ENCODE measurements at regions not wholly inside any gene's neighbourhood (a gene's known extent, or its start where the extent isn't known, plus 50 kb on each side); places are given as distances from the start of the nearest gene placed in this dataset.

GRCh38 chr13:66071608-66072007, 1158.5 kb downstream of the PCDH9 start:
- DNase-seq (ENCODE audit: low read depth) = no peak

GRCh38 chr13:66071029-66071428, 1159.1 kb downstream of the PCDH9 start:
- DNase-seq (ENCODE audit: low read depth) = no peak

GRCh38 chr13:66069570-66069969, 1160.6 kb downstream of the PCDH9 start:
- DNase-seq (ENCODE audit: low read depth) = peak; percentile 6

- DNase-seq (ENCODE audit: low read depth) = no peak
Observed at GRCh38 chr13:66068683-66069082, 1161.5 kb downstream of the PCDH9 start.

- no peak for DNase-seq (ENCODE audit: low read depth)
Observed at GRCh38 chr13:66048888-66049287, 1181.2 kb downstream of the PCDH9 start.

- no peak for DNase-seq (ENCODE audit: low read depth)
Observed at GRCh38 chr13:66040506-66040905, 1189.6 kb downstream of the PCDH9 start.

- DNase-seq (ENCODE audit: low read depth) = no peak
Observed at GRCh38 chr13:66037096-66037495, 1193.0 kb downstream of the PCDH9 start.

GRCh38 chr13:66036636-66037035, 1193.5 kb downstream of the PCDH9 start:
- DNase-seq (ENCODE audit: low read depth) = no peak

- peak; percentile 5 for DNase-seq (ENCODE audit: low read depth)
Observed at GRCh38 chr13:66036024-66036614, 1194.0 kb downstream of the PCDH9 start.

- no peak for DNase-seq (ENCODE audit: low read depth)
Observed at GRCh38 chr13:66033924-66034323, 1196.2 kb downstream of the PCDH9 start.

- DNase-seq (ENCODE audit: low read depth) = no peak
Observed at GRCh38 chr13:66021846-66022245, 1208.3 kb downstream of the PCDH9 start.

- peak; percentile 5 for DNase-seq (ENCODE audit: low read depth)
Observed at GRCh38 chr13:66014771-66015170, 1215.4 kb downstream of the PCDH9 start.

GRCh38 chr13:66009241-66009640, 1220.9 kb downstream of the PCDH9 start:
- no peak for DNase-seq (ENCODE audit: low read depth)

- DNase-seq (ENCODE audit: low read depth) = no peak
Observed at GRCh38 chr13:66003558-66003957, 1226.6 kb downstream of the PCDH9 start.

- no peak for DNase-seq (ENCODE audit: low read depth)
Observed at GRCh38 chr13:66001140-66001539, 1229.0 kb downstream of the PCDH9 start.

- no peak for DNase-seq (ENCODE audit: low read depth)
Observed at GRCh38 chr13:65999411-65999810, 1230.7 kb downstream of the PCDH9 start.

GRCh38 chr13:65990684-65991083, 1239.5 kb downstream of the PCDH9 start:
- no peak for DNase-seq (ENCODE audit: low read depth)

- DNase-seq (ENCODE audit: low read depth) = no peak
Observed at GRCh38 chr13:65985612-65986011, 1244.5 kb downstream of the PCDH9 start.

GRCh38 chr13:65977525-65977924, 1252.6 kb downstream of the PCDH9 start:
- DNase-seq (ENCODE audit: low read depth) = no peak

GRCh38 chr13:65971541-65971940, 1258.6 kb downstream of the PCDH9 start:
- DNase-seq (ENCODE audit: low read depth) = peak; percentile 10

- DNase-seq (ENCODE audit: low read depth) = peak; percentile 25
Observed at GRCh38 chr13:65966991-65967451, 1263.1 kb downstream of the PCDH9 start.

- DNase-seq (ENCODE audit: low read depth) = no peak
Observed at GRCh38 chr13:65965501-65965900, 1264.6 kb downstream of the PCDH9 start.

- DNase-seq (ENCODE audit: low read depth) = no peak
Observed at GRCh38 chr13:65964672-65965071, 1265.5 kb downstream of the PCDH9 start.

GRCh38 chr13:65959305-65959704, 1270.8 kb downstream of the PCDH9 start:
- DNase-seq (ENCODE audit: low read depth) = no peak
